ENCODE measurements at regions not wholly inside any gene's neighbourhood (a gene's known extent, or its start where the extent isn't known, plus 50 kb on each side); places are given as distances from the start of the nearest gene placed in this dataset.

DNA sequence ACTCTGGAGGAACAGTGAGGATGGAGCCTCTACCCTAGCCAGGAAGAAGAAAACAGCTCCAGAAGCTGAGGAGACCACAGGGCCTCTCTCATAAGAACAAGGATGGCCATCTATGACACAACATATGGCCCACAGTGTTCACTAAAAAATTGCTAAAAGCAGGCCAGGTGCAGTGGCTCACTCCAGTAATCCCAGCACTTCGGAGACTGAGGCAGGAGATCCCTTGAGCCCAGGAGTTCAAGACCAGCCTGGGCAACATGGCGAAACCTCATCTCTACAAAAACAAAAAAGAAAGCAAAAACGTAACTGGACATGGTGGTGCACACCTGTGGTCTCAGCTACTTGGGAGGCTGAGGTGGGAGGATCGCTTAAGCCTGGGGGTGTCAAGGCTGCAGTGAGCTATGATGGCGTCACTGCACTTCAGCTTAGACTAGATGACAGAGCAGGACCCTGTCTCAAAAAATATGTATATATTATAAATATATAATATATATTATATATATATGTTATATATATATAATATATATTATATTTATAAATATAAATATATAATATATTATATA is 103.1 kb downstream of the TOMM20 start:
- DNase-seq = no peak

DNA sequence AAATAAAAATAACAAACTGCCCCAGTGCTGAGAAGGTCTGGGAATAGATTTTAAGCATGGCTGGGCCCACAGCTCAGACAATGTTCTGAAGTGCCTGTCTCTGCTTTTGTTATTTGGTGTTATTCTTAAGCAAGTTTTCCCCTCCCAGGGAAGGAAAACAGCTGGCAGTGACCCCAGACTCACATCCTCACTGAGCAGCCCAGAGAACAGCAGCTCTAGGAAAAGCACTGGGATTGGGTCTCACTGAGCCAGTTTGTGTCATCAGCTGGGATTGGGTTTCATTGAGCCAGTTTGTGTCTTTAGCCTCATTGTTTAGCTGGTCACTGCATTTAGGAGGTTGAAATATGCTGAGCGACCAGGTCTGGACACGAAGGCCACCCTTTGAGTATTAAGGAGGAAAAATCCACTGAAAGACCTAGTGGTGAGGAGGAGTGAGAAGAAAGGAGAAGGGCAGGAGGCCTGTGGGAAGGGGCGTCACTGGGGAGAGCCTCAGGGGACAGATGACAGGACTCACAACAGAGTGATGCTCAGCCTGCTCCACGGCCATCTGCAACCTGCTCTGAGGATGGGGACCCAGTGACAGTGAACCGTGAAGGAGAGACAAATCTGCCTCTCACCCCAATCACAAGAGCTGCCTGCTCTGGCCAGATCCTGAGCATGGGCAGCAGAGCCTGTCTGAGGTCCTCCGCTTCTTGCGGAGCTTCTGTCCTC is 103.8 kb downstream of the TOMM20 start:
- no peak for DNase-seq

DNA sequence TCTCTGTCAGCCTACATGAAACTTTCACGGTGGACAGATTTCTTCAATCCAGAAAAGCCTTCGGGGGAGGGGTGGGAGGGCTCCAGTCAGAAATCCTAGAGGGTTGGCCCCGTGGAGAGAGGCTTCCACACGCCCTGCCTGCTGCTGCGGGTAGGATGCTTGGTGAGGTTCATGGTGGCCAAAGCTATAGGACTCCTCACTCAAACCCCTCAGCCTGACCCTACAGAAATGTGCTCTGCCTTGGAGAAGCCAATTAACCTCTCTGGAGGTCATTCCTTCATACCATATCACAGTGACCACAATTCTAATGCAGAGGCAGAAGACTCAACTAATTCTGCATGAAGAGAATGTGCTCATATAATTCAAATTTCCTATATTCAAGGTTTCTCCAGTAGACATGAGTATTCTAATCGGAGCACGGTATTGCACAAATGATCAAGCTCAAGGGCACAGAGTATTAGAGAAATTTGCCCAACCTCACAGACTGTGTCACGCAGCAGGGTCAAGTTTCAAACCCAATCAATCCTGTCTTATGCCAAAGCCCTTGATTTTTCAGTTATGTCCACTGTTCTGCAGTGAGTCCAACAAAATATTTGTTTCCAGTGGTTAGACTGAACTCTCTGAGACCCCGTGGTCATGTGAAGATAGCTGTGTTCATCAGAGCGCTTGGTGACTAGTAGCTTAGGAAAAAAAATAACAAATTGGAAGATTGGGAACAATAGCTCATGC is 104.8 kb downstream of the TOMM20 start:
- no peak for DNase-seq

DNA sequence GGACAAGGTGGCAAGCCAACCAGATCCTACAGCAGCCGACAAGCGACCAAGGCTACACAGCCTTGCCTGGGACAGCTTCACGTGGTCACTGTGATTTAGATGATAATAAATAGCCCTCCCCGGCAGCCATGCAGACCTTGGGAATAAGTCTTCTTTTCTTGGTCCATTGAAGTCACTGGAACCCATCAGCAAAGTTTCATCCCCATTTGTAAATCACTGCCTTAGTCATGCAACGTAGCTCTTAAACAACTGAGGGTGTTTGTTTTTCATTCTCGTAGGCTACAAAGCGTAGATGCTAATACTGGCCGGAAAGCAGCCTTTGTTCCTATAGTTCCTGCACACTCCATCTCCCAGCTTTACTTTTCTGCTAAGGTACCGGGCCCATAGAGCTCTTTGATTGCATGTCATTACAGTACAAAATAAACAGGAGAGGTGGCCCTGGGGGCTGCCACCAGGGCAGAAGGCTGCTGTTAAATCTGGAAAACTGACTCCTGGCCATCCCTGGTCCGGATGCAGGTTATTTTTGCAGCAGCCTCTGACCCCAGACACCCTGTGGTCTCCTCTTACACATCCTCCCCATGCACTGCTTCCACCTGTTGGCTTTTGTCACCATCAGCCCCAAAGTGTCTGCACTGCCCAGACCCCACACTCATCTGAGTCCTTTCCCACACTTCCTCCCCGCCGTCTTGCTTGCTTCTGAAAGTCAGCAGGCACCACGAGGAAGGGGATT is 105.5 kb downstream of the TOMM20 start:
- DNase-seq = no peak

DNA sequence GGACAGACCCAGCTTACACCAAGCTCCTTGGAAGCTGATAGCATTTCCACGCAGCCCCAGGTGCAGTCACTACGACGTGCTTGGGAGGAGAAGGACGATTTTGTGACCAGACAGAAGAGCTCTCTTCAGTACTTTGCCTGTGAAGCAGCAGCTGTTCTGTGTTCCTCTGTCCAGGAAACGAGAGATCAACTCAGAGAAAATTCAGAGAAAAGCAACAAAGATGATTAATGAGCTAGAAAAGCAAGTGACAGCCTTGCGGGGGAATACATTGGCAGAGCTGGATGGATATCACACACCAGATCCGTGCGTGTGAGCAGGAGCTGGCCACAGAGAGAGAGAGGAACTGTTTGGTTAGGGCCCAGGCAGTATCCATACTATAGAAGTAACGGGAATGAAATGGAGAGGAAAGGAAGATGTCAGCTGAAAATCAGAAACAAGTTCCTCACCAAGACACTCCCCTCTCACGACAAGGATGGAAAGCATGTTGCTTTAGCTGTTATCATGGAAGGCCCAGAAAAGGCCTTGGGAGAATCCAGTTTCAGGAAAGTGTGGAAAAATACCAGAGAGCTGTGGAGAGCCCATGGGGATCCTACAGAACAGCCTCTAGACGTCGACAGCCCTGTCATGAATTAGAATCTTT is 106.2 kb downstream of the TOMM20 start:
- no peak for DNase-seq

DNA sequence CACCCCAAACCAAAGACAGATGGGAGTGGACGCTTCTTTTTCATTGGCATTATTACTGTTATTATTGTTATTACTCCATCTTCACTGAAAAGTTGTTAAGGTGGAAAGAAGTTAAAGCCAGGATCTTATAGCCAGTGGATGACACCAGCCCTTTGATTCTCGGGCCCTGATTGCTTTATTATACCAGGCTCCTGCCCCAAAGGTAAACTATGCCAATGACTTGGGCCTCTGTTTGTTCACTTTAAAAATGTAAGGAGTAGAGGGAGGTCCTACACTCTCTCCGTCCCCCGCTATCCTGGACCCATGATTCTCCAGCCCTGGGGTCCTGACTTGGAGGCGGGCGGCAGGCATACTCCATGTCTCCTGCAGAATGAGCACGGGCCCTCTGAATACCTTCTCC is 106.8 kb downstream of the TOMM20 start:
- no peak for DNase-seq

DNA sequence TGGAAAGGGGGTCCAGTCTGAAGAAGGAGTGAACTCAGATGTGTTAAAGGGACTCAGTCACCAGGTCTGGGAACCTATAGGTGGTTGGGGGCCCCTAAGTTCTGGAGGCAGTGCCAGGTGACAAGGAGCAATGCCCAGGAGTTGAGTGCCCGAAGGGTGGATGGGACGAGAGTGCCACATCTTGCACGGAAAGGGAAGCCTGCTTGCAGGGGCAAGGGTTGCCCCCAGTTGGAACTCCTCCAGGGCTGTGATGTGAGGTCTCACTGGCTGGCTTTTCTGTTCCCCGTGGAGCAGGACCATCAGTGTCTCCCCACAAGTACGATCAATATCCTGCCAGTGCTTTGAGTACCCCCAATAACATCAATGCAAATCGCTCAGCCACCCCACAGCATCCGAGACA is 107.3 kb downstream of the TOMM20 start:
- DNase-seq = no peak

DNA sequence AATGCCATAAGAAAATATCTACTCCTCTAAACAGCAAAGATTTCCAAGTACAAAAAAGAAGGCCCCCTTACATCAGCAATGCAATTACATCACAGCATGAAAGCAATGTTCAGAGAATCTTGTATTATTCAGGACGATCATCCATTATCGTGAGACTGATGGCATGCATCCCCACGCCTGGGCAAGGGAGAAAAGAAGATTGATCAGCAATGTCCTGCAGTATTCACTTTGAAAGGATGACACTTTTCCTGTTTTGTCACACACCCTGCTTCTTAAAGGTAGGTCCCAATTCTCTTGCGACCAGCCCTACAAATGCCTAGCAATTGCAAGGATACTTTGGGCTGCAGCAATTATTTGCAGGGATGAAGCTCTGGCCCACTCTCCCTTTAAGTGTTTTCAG is 108.7 kb downstream of the TOMM20 start:
- no peak for DNase-seq

DNA sequence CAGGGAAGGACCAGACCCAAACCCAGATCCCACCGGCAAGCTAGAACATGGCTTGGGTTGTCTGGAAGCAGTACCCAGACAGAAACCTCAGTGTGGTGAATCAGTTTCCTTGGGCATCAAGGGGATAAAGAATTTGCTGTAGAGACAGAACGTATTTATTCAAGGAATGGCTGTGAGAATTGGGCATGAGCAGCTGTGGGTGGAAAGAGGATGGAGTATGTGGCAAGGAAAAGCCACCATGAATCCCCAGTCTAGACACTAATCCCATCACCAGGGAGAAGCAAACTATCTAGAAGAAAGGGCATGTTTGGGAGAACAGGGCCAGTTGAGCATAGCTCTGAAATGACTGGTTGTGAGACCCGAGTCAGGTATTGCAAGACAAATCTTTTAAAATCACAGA is 109.2 kb downstream of the TOMM20 start:
- no peak for DNase-seq

DNA sequence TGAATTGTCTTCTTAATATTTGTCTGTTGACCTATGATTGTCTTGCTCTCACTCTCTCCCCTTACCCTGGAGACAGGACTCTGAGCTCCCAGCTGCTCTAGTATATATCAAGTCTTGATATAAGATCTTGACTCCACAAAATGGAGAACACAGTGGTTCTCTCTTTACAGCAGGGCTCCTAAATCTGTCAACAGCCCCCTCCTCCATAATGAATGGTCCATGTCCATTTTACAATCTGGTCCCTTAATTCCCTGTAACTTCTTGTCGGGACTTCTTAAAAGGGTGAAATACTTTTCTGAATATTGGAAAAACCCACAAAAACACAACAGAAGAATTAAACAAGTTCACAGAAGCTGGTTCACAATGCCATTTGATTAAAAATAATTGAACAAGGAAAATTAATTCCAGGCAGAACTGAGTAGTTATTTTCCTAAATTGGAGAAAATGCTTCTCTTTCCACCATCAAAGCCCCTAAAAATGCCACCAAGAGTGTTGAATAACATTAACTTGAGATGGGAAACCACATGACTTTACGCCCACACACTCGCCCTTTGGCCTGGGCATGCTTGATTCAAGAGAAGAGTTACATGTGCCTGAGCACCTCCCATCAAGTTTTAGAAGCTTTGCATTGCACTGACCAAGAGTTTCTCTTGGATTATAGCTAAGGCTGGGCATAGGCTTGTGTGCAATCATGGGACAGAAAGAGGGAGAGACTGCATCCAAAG is 109.8 kb downstream of the TOMM20 start:
- no peak for DNase-seq

DNA sequence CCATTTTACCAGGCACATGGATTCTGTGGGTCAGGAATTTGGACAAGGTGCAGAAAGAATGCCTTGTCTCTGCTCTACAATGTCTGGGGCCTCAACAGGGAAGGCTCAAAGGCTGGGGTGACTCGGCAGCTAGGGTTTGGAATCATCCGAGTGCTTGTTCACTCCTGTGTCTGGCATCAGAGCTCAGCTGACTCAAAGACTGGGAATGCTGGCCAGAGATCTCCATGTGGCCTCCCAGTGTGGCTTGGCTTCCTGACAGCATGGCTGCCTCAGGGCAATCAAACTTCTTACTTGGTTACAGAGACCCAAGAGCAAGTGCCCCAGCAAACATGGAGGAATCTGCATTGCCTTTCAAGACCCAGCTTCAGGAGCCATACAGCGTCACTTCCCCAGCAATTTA is 110.5 kb downstream of the TOMM20 start:
- DNase-seq = no peak

DNA sequence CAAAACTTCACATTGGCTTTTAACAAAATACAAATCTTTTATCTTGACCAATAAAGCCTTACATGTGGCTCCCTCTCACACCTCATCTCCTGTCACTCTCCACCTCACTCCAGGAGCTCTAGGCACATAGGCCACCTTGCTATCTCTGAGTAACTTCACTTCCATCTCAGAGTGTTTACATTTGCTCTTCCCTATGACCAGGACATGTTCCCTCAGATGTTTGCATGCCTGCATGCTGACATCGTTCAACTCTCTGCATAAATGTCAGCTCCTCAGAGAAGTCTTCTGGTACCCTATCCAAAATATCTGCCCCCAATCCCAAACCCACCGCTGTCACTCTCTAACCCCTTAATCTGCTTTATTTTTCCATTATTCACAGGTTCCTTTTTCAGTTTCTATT is 110.9 kb downstream of the TOMM20 start:
- DNase-seq = no peak

DNA sequence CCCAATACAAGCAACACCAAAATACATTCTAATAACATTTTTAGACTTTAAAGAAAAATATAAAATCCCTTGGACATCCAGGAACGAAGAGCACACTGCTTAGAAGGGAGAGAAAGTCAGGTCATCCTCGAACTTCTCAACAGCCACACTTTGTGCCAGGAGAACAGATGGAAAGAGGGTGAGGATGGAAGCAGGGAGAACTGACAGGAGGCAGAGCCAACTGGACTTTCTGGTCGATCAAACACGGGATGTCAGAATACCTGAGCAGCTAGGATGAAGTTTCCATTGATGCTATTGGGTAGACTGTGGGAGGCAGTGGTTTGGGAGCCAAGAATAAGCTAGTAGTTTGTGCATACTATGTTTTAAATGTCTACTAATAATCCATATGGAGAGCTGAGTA is 111.4 kb downstream of the TOMM20 start:
- DNase-seq = no peak

DNA sequence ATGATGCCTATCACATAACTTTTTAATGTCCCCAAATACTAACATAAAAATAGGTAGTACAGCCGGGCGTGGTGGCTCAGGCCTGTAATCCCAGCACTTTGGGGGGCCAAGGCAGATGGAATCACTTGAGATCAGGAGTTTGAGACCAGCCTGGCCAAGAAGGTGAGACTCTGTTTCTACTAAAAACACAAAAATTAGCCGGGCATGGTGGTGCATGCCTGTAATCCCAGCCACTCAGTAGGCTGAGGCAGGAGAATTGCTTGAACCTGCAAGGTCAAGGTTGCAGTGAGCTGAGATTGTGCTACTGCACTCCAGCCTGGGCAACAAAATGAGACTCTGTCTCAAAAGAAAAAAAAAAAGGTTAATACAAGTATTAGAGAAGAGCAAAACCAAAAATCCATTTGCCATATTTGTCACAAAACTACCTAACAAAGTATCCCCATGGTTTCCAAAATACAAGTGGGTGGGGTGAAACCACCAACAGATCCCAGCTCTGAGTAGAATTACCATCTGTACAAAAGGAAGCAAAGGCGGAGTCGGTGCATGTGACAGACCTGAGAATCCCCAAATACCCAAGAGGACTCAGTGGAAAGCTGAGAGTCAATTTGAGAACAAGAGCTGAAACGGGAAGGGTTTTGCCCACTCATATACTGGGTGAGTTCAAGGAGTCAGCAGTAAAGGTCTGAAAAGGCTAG is 113.2 kb downstream of the TOMM20 start:
- DNase-seq = no peak

DNA sequence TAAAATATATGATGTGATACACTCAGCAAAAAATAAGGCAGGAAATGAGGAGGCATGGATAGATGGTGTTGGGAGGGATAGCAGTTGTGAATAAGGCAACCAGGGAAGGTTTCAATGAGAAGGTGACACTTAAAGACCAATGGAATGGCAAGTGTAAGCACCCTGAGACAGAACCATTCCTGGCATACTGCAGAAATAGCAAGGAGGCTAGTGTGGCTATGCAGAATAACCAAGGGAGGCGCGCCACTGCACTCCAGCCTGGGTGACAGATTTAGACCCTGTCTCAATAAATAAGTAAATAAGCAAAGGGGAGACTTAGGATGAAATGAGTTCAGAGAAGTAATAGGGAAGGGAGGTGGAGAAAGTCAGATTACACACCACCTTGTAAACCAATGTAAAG is 113.9 kb downstream of the TOMM20 start:
- no peak for DNase-seq

DNA sequence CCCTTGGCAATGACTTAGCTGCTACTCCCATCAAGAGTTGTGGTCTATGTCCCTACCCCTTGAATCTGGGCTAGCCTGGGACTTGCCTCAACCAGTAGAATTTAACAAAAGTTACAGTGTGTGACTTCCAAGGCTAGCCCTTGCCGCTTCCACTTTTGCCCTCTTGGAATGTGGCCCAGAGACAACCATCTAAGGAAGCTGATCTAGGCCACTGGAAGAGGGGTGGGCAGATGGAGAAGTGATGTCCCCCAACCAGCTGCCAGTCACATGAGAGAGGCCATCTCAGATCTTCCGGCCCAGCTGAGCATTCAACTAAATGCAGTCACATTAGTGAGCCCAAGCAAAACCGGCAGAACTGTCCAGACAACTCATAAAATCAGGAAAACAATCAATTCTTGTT is 115.1 kb downstream of the TOMM20 start:
- no peak for DNase-seq

DNA sequence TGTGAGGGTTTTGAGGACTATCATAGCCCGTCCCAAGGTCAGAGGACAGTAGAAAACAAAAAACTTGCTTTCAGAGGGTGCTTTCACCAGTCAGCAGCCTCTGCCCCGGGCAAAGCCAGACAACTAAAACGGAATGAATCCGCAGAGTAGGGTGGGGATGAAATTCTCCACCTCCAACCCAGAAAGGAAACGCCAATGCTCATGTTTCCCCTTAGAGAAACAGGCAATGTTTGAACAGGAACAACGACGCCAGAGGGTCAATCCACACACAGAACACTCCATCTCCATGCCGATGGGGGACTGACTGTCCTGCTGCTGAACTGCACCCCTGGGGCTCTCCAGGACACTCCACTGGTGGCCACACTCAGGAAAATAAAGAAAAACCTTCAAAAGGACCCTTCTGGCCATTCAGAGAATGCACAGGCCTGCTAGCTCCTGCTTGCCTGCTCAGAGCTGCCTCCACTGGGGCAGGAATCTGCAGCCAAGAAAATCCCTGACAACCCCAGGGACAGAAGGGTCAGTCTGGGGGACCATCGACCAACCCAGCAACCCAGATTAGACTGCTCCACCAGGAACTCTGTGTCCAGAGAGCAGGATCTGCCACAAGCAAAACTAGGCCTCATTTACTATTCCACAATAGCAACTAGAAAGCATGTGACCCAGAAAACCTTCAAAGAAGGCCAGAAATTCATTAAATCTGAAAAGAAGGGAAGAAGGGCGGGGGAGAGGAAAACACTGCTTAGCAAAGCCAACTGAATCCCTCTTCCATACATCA is 116.0 kb downstream of the TOMM20 start:
- DNase-seq = no peak

DNA sequence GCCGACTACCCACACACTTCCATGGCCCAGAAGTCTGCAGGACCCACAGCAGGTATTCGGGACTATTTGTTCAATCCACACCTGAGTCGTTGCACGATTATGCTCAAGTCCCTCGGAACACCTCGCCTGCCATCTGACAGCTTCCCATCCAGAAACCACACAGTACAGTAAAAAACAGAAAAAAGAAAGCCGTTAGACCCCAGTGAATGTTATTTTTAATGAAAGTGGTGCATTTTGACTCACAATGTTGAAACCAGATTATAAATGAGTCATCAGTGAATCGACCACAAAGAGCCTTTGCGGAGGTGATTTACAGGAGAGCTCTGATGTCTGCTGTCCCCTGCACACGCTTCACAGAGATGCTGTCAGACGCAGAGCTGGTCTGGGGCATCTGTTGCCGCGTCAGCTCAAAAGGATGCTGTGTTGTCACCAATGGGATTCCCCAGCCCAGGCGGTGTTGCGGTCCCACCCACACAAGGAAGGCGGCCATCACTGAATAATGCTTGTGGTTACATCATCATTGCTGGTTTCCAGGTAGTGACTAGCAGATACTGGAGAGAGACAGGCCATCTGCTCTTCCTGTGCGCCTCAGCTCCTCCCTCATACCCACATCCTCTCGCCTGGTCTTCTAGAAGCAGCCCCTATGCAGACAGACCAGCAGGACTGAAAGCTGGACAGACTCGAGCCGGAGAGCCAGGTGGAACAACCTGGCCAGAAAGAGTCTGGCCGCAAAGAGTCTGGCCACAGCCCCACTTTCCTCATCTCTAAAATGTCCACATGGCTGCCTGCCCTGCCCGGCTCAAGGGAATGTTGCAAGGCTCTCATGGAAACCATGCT is 116.8 kb downstream of the TOMM20 start:
- no peak for DNase-seq

DNA sequence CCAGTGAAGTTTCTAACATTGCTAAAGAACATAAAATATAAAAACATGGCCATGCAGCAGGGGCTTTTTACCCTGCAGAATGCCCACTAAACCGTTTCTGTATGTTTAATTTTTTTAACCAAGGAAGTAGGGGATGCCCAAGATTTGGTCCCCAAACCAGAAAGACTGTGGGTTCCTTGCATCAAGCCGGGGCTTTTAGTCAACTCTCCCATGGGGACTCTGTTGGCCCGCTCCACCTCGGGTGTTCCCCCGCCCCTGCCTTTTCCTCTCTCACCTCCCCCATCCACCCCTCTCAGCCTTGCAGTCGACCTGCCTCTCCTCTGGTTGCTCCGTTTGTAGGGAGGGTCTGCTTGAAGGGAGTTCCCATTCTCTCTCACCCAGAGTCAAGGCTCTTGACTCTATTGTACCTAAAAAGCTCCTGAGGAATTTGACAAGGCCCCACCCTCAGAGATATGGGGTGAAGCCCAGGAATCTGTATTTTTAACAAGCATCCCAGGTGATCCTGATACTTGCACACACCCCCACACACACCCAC is 117.5 kb downstream of the TOMM20 start:
- DNase-seq = no peak
